ENCODE measurements at regions not wholly inside any gene's neighbourhood (a gene's known extent, or its start where the extent isn't known, plus 50 kb on each side); places are given as distances from the start of the nearest gene placed in this dataset.

DNA sequence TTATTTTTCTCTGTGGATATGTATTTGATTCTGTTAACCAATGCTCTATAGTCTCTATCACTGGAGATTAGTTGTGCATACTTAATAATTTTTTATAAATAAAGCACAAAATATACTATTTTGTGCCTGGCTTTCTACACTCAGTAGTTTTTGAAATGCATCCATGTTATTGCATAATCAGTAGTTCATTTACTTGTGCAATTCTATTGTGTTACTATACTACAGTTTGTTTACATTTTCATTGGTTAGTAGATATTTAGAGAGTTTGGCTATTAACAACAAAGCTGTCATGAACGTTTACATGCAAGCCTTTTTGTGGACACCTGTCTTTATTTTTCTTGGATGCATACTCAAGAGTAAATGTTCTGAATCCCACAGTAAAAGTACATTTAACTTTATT lies 265.0 kb upstream of the FAT4 start:
- H3F3A ChIP-seq (ENCODE audit: insufficient read depth, low read length), result no peaks in the 10 kb centered on the region
- no peak overlapping the region for H3K4me3 ChIP-seq (ENCODE audit: low read depth, low read length, poor library complexity, severe bottlenecking)
- H3K36me3 ChIP-seq (ENCODE audit: insufficient read depth, low read length), result no peaks in the 10 kb centered on the region

DNA sequence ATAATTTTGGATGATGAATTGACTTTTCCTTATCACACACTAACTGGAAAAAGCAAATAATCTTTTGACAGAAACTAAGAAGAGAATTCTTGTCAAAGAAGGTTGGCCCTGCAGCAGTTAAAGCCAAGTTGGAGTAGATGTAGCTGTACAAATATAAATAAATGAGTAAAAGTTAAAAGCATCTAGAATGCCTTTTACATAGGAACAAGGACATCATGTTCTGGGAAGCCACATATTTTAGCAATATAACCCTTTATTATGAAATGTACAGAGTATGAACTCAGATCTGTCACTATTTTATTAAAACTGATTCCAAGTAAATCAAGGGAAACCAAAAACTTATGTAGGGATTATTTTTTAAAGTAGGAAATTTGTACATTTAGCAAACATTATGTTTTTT lies 269.4 kb upstream of the FAT4 start:
- no peak overlapping the region for H3K4me3 ChIP-seq (ENCODE audit: low read depth, low read length, poor library complexity, severe bottlenecking)
- no peak overlapping the region for H3K9ac ChIP-seq (ENCODE audit: low read length)
- no peak overlapping the region for H3K27ac ChIP-seq (ENCODE audit: low read depth, low read length, poor library complexity, severe bottlenecking)
- H3K79me2 ChIP-seq (ENCODE audit: insufficient read depth, low read length), result no peaks in the 10 kb centered on the region
- no peaks in the 10 kb centered on the region for H3K9me3 ChIP-seq (ENCODE audit: low read length)
- H3K27me3 ChIP-seq (ENCODE audit: insufficient read depth, low read length), result no peaks in the 10 kb centered on the region
- no peaks in the 10 kb centered on the region for H3K4me1 ChIP-seq (ENCODE audit: insufficient read depth, low read length, severe bottlenecking)
- H3K36me3 ChIP-seq (ENCODE audit: insufficient read depth, low read length), result no peaks in the 10 kb centered on the region
- H3K9me2 ChIP-seq (ENCODE audit: low read depth, low read length), result no peaks in the 10 kb centered on the region
- no peak for TF ChIP-seq EZH2 (IDR thresholded peaks at IDR 0.05; ENCODE audit: borderline replicate concordance, low read length)
- TF ChIP-seq CTCF (IDR thresholded peaks at IDR 0.05; ENCODE audit: low read length), result no peak
- H3K4me2 ChIP-seq (ENCODE audit: low read length), result no peak overlapping the region
- no peaks in the 10 kb centered on the region for H3F3A ChIP-seq (ENCODE audit: insufficient read depth, low read length)
- H2AFZ ChIP-seq (ENCODE audit: low read length), result no peak overlapping the region
- no peaks in the 10 kb centered on the region for H4K20me1 ChIP-seq (ENCODE audit: insufficient read depth, low read length)

More for the DNA sequence above, 265.0 kb upstream of the FAT4 start:
- Histone ChIP-seq H3K9me3 (ENCODE audit: low read length) (no peaks in the 10 kb centered on the region), H3K9ac (ENCODE audit: low read length) (no peak overlapping the region), H3K27me3 (ENCODE audit: insufficient read depth, low read length) (no peaks in the 10 kb centered on the region), H4K20me1 (ENCODE audit: insufficient read depth, low read length) (no peaks in the 10 kb centered on the region), H3K4me1 (ENCODE audit: insufficient read depth, low read length, severe bottlenecking) (no peaks in the 10 kb centered on the region), H2AFZ (ENCODE audit: low read length) (no peak overlapping the region), H3K9me2 (ENCODE audit: low read depth, low read length) (no peaks in the 10 kb centered on the region), H3K4me2 (ENCODE audit: low read length) (no peak overlapping the region), H3K27ac (ENCODE audit: low read depth, low read length, poor library complexity, severe bottlenecking) (no peak overlapping the region), H3K79me2 (ENCODE audit: insufficient read depth, low read length) (no peaks in the 10 kb centered on the region)
- no peak for TF ChIP-seq EZH2 (IDR thresholded peaks at IDR 0.05; ENCODE audit: borderline replicate concordance, low read length)
- TF ChIP-seq CTCF (IDR thresholded peaks at IDR 0.05; ENCODE audit: low read length), result no peak

- H3K4me2 ChIP-seq (ENCODE audit: low read length), result no peak overlapping the region
- no peak overlapping the region for H3K4me3 ChIP-seq (ENCODE audit: low read depth, low read length, poor library complexity, severe bottlenecking)
- no peaks in the 10 kb centered on the region for H3K27me3 ChIP-seq (ENCODE audit: insufficient read depth, low read length)
- H3K9me3 ChIP-seq (ENCODE audit: low read length), result no peaks in the 10 kb centered on the region
- no peaks in the 10 kb centered on the region for H3K4me1 ChIP-seq (ENCODE audit: insufficient read depth, low read length, severe bottlenecking)
- no peak overlapping the region for H2AFZ ChIP-seq (ENCODE audit: low read length)
- H3K9me2 ChIP-seq (ENCODE audit: low read depth, low read length), result no peaks in the 10 kb centered on the region
- no peak overlapping the region for H3K27ac ChIP-seq (ENCODE audit: low read depth, low read length, poor library complexity, severe bottlenecking)
- no peak overlapping the region for H3K9ac ChIP-seq (ENCODE audit: low read length)
- no peaks in the 10 kb centered on the region for H3K79me2 ChIP-seq (ENCODE audit: insufficient read depth, low read length)
- TF ChIP-seq CTCF (IDR thresholded peaks at IDR 0.05; ENCODE audit: low read length) (no peak), EZH2 (IDR thresholded peaks at IDR 0.05; ENCODE audit: borderline replicate concordance, low read length) (no peak)
- H3K36me3 ChIP-seq (ENCODE audit: insufficient read depth, low read length), result no peaks in the 10 kb centered on the region
- H3F3A ChIP-seq (ENCODE audit: insufficient read depth, low read length), result no peaks in the 10 kb centered on the region
- no peaks in the 10 kb centered on the region for H4K20me1 ChIP-seq (ENCODE audit: insufficient read depth, low read length)
Measured at GRCh38 chr4:125044886-125045285, 269.9 kb upstream of the FAT4 start.

Data from OCI-LY1 (cell line).